Vagina (tissue), 2 donors: ENCODE measurements at regions not wholly inside any gene's neighbourhood (a gene's known extent, or its start where the extent isn't known, plus 50 kb on each side); places are given as distances from the start of the nearest gene placed in this dataset.

Source experiments
- CTCF ChIP-seq, 3 experiments: fragments of 450-650 bp in 2 of 3; fragments of 200-600 bp in 1 of 3; sonication (generic) in 1 of 3; IDR thresholded peaks; one replicate each; pipeline ENCODE4 v1.5.1; 2017 to 2019; ENCODE audit warnings: antibody characterized with exemption in 3 of 3, mild to moderate bottlenecking in 2 of 3, moderate library complexity in 2 of 3
- POLR2A ChIP-seq, 2 donors: fragments of 450-650 bp; IDR thresholded peaks; one replicate each; pipeline ENCODE4 v1.6.1; 2017; ENCODE audit warnings: antibody characterized with exemption in 2 of 2, mild to moderate bottlenecking in 2 of 2, moderate library complexity in 2 of 2
- POLR2AphosphoS5 ChIP-seq, 2 donors: sonication (generic); formaldehyde crosslinking; IDR thresholded peaks; one replicate each; pipeline ENCODE4 v1.9.0; 2017; ENCODE audit warnings: antibody characterized with exemption in 2 of 2, mild to moderate bottlenecking in 2 of 2, low read depth in 1 of 2; ENCODE audit not compliant: insufficient read depth in 1 of 2

- TF ChIP-seq POLR2AphosphoS5 (IDR thresholded peaks at IDR 0.05; ENCODE audit: insufficient read depth in 1 of 2, low read depth in 1 of 2) (no peak), CTCF (IDR thresholded peaks at IDR 0.05) (no peak), POLR2A (IDR thresholded peaks at IDR 0.05) (no peak)
Measured at GRCh38 chr2:147520817-147521216, 324.0 kb upstream of the ACVR2A start.
